OCI-LY7 (cell line): ENCODE measurements at regions not wholly inside any gene's neighbourhood (a gene's known extent, or its start where the extent isn't known, plus 50 kb on each side); places are given as distances from the start of the nearest gene placed in this dataset.

Source experiments
- EZH2phosphoT487 ChIP-seq: fragments of 200-600 bp; sonication (generic); IDR thresholded peaks from 2 replicates; pipeline ENCODE4 v1.6.1; 2018; ENCODE audit warnings: low read depth, borderline replicate concordance, mild to moderate bottlenecking, mixed run types, antibody characterized with exemption, low read length, moderate library complexity, mixed read lengths
- TF ChIP-seq, protein P1 (sequence below): fragments of 200-600 bp; sonication (generic); conservative IDR thresholded peaks from 2 replicates; pipeline ENCODE4 v1.5.1; 2014; ENCODE audit warnings: mild to moderate bottlenecking, antibody characterized with exemption, low read length, moderate library complexity, mixed read lengths

DNA sequence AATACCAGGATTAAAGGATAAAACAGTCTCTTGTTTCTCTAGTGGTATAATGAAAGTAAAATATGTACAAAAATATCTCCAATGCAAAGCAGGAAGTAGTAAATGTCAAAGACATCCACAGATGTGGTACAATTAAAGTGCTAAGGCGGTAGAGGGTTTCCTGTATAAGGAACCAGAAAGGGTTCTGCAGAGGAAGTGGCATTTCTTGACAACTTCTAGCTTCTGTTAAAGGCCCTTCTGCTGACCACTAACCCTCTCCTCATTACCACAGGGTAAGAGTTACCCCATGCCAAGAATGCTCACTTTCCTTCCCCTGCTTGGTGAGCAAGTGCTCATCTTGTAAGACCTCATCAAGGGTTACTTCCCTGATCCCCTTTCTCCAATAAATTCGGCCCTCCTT, 883.6 kb upstream of the NR2F2 start:
- no peak for TF ChIP-seq EZH2phosphoT487
- TF ChIP-seq, protein P1, sequence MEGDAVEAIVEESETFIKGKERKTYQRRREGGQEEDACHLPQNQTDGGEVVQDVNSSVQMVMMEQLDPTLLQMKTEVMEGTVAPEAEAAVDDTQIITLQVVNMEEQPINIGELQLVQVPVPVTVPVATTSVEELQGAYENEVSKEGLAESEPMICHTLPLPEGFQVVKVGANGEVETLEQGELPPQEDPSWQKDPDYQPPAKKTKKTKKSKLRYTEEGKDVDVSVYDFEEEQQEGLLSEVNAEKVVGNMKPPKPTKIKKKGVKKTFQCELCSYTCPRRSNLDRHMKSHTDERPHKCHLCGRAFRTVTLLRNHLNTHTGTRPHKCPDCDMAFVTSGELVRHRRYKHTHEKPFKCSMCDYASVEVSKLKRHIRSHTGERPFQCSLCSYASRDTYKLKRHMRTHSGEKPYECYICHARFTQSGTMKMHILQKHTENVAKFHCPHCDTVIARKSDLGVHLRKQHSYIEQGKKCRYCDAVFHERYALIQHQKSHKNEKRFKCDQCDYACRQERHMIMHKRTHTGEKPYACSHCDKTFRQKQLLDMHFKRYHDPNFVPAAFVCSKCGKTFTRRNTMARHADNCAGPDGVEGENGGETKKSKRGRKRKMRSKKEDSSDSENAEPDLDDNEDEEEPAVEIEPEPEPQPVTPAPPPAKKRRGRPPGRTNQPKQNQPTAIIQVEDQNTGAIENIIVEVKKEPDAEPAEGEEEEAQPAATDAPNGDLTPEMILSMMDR: no peak
